Neuron (in vitro differentiated cells): ENCODE measurements at regions not wholly inside any gene's neighbourhood (a gene's known extent, or its start where the extent isn't known, plus 50 kb on each side); places are given as distances from the start of the nearest gene placed in this dataset.

ENCODE experiments used
- H2AFZ ChIP-seq: one replicate; pipeline ENCODE4 v1.6.1; 2013; ENCODE audit warnings: low read depth, mild to moderate bottlenecking, inconsistent platforms, low read length, moderate library complexity
- H3K27me3 ChIP-seq: one replicate; pipeline ENCODE4 v1.6.1; 2013; ENCODE audit warnings: low read length; ENCODE audit not compliant: insufficient read depth
- H3K36me3 ChIP-seq: one replicate; pipeline ENCODE4 v1.6.1; 2013; ENCODE audit warnings: low read length; ENCODE audit not compliant: insufficient read depth
- H3K4me1 ChIP-seq: one replicate; pipeline ENCODE4 v1.6.1; 2013; ENCODE audit warnings: low read length; ENCODE audit not compliant: insufficient read depth
- H3K4me3 ChIP-seq: 2 replicates; pipeline ENCODE4 v1.5.1; 2013; ENCODE audit warnings: mild to moderate bottlenecking, low read length, moderate library complexity
- H3K9me3 ChIP-seq: one replicate; pipeline ENCODE4 v1.6.1; 2013; ENCODE audit warnings: low read length

- H3K4me3 ChIP-seq: no peak overlapping the region
- no peaks in the 10 kb centered on the region for H3K4me1 ChIP-seq
- no peaks in the 10 kb centered on the region for H3K36me3 ChIP-seq
- H2AFZ ChIP-seq: no peak overlapping the region
- no peaks in the 10 kb centered on the region for H3K9me3 ChIP-seq
- H3K27me3 ChIP-seq: no peaks in the 10 kb centered on the region
Measured at GRCh38 chr10:83179371-83179770, 959.9 kb upstream of the GHITM start.

GRCh38 chr10:83182076-83182475 lies 957.2 kb upstream of the GHITM start:
- Histone ChIP-seq H2AFZ (no peak overlapping the region), H3K4me1 (no peaks in the 10 kb centered on the region), H3K9me3 (no peaks in the 10 kb centered on the region), H3K4me3 (no peak overlapping the region), H3K36me3 (no peaks in the 10 kb centered on the region), H3K27me3 (no peaks in the 10 kb centered on the region)

- no peaks in the 10 kb centered on the region for H3K27me3 ChIP-seq
- no peak overlapping the region for H2AFZ ChIP-seq
- H3K36me3 ChIP-seq: no peaks in the 10 kb centered on the region
- H3K9me3 ChIP-seq: no peaks in the 10 kb centered on the region
- no peak overlapping the region for H3K4me3 ChIP-seq
- no peaks in the 10 kb centered on the region for H3K4me1 ChIP-seq
Measured at GRCh38 chr10:83184641-83185040, 954.7 kb upstream of the GHITM start.

- Histone ChIP-seq H3K4me3 (no peak overlapping the region), H3K9me3 (no peaks in the 10 kb centered on the region), H3K36me3 (no peaks in the 10 kb centered on the region), H3K4me1 (no peaks in the 10 kb centered on the region), H2AFZ (no peak overlapping the region), H3K27me3 (no peaks in the 10 kb centered on the region)
Measured at GRCh38 chr10:83190614-83191013, 948.7 kb upstream of the GHITM start.

- no peaks in the 10 kb centered on the region for H3K27me3 ChIP-seq
- H3K4me3 ChIP-seq: no peak overlapping the region
- no peaks in the 10 kb centered on the region for H3K9me3 ChIP-seq
- no peak overlapping the region for H2AFZ ChIP-seq
- H3K4me1 ChIP-seq: no peaks in the 10 kb centered on the region
- no peaks in the 10 kb centered on the region for H3K36me3 ChIP-seq
Measured at GRCh38 chr10:83193026-83193425, 946.3 kb upstream of the GHITM start.

GRCh38 chr10:83195021-83195420 lies 944.3 kb upstream of the GHITM start:
- Histone ChIP-seq H2AFZ (no peak overlapping the region), H3K9me3 (no peaks in the 10 kb centered on the region), H3K36me3 (no peaks in the 10 kb centered on the region), H3K4me3 (no peak overlapping the region), H3K4me1 (no peaks in the 10 kb centered on the region), H3K27me3 (no peaks in the 10 kb centered on the region)

GRCh38 chr10:83199374-83199773 lies 939.9 kb upstream of the GHITM start:
- Histone ChIP-seq H2AFZ (no peak overlapping the region), H3K4me1 (no peaks in the 10 kb centered on the region), H3K27me3 (no peaks in the 10 kb centered on the region), H3K9me3 (no peaks in the 10 kb centered on the region), H3K36me3 (no peaks in the 10 kb centered on the region), H3K4me3 (no peak overlapping the region)

- H3K36me3 ChIP-seq: no peaks in the 10 kb centered on the region
- H2AFZ ChIP-seq: no peak overlapping the region
- no peaks in the 10 kb centered on the region for H3K9me3 ChIP-seq
- no peak overlapping the region for H3K4me3 ChIP-seq
- peaks cover 14% of the 10 kb centered on the region for H3K4me1 ChIP-seq
- H3K27me3 ChIP-seq: no peaks in the 10 kb centered on the region
Measured at GRCh38 chr10:83205861-83206260, 933.4 kb upstream of the GHITM start.

- Histone ChIP-seq H3K4me3 (no peak overlapping the region), H3K27me3 (no peaks in the 10 kb centered on the region), H3K9me3 (no peaks in the 10 kb centered on the region), H3K4me1 (peaks cover 14% of the 10 kb centered on the region), H2AFZ (no peak overlapping the region), H3K36me3 (no peaks in the 10 kb centered on the region)
Measured at GRCh38 chr10:83212632-83213334, 926.5 kb upstream of the GHITM start.

- H3K27me3 ChIP-seq: no peaks in the 10 kb centered on the region
- no peaks in the 10 kb centered on the region for H3K9me3 ChIP-seq
- H3K4me1 ChIP-seq: peaks cover 12% of the 10 kb centered on the region
- H3K4me3 ChIP-seq: no peak overlapping the region
- H3K36me3 ChIP-seq: no peaks in the 10 kb centered on the region
- no peak overlapping the region for H2AFZ ChIP-seq
Measured at GRCh38 chr10:83214136-83214535, 925.2 kb upstream of the GHITM start.

GRCh38 chr10:83218205-83218604 lies 921.1 kb upstream of the GHITM start:
- H3K4me1 ChIP-seq: no peaks in the 10 kb centered on the region
- no peaks in the 10 kb centered on the region for H3K36me3 ChIP-seq
- no peak overlapping the region for H2AFZ ChIP-seq
- no peaks in the 10 kb centered on the region for H3K9me3 ChIP-seq
- H3K4me3 ChIP-seq: no peak overlapping the region
- H3K27me3 ChIP-seq: no peaks in the 10 kb centered on the region

- Histone ChIP-seq H3K36me3 (no peaks in the 10 kb centered on the region), H3K9me3 (no peaks in the 10 kb centered on the region), H3K4me3 (no peak overlapping the region), H3K4me1 (no peaks in the 10 kb centered on the region), H2AFZ (no peak overlapping the region), H3K27me3 (no peaks in the 10 kb centered on the region)
Measured at GRCh38 chr10:83222300-83222699, 917.0 kb upstream of the GHITM start.

- Histone ChIP-seq H3K4me3 (no peak overlapping the region), H3K4me1 (no peaks in the 10 kb centered on the region), H3K36me3 (no peaks in the 10 kb centered on the region), H2AFZ (no peak overlapping the region), H3K9me3 (no peaks in the 10 kb centered on the region), H3K27me3 (no peaks in the 10 kb centered on the region)
Measured at GRCh38 chr10:83222832-83223742, 916.2 kb upstream of the GHITM start.
